Large intestine (tissue), 3 donors: ENCODE measurements at regions not wholly inside any gene's neighbourhood (a gene's known extent, or its start where the extent isn't known, plus 50 kb on each side); places are given as distances from the start of the nearest gene placed in this dataset.

Experiments
- DNase-seq, 2 donors: peaks; one replicate each; pipeline versions ENCODE4 v3.0.0 to v3.0.0-alpha.2; 2013
- H3K27ac ChIP-seq: one replicate; pipeline ENCODE4 v1.5.1; 2013; ENCODE audit warnings: low read length
- H3K27me3 ChIP-seq: 2 replicates; pipeline ENCODE4 v1.6.1; 2013; ENCODE audit warnings: low read length; ENCODE audit not compliant: control insufficient read depth, insufficient read depth
- H3K36me3 ChIP-seq: 2 replicates; pipeline ENCODE4 v1.6.1; 2013; ENCODE audit warnings: low read length; ENCODE audit not compliant: control insufficient read depth, insufficient read depth
- H3K4me1 ChIP-seq: one replicate; pipeline ENCODE4 v1.6.1; 2013; ENCODE audit warnings: low read length; ENCODE audit not compliant: control insufficient read depth, insufficient read depth
- H3K4me3 ChIP-seq: one replicate; pipeline ENCODE4 v1.5.1; 2013; ENCODE audit warnings: low read length
- H3K9me3 ChIP-seq: one replicate; pipeline ENCODE4 v1.6.1; 2013; ENCODE audit warnings: mild to moderate bottlenecking, low read depth, low read length, moderate library complexity; ENCODE audit not compliant: control insufficient read depth
- WGBS: methylation state at CpG from one replicate; pipeline ENCODE4 v1.1.5; 2013; ENCODE audit warnings: low lambda C conversion rate; ENCODE audit not compliant: insufficient coverage; 5-methylcytosine and 5-hydroxymethylcytosine counted together

DNA sequence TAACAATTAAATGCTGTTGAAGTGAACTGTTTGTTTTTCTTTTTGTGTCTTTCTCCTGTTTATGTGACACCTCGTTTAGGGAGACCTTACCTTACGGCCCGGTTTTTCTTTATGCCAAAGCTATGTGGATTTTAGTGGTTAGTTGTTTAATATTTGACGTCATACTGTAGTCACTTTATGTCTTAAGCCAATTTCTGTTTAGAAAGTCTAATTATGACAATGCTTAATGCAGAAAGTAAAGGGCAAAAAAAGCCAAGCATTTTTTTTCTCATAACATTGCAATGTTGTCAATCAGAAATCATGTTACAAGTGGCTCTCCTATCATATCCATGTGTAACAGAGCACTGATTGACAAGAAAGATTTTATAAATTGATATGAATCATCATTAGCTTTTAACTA, 442.5 kb upstream of the ARRDC3 start:
- Histone ChIP-seq H3K4me3 (no peak overlapping the region), H3K36me3 (no peaks in the 10 kb centered on the region), H3K4me1 (no peaks in the 10 kb centered on the region), H3K27me3 (no peaks in the 10 kb centered on the region), H3K27ac (no peak overlapping the region), H3K9me3 (no peaks in the 10 kb centered on the region)
- 38% methylated on average over 4 of the region's 4 CpGs for WGBS
- no peak for DNase-seq

DNA sequence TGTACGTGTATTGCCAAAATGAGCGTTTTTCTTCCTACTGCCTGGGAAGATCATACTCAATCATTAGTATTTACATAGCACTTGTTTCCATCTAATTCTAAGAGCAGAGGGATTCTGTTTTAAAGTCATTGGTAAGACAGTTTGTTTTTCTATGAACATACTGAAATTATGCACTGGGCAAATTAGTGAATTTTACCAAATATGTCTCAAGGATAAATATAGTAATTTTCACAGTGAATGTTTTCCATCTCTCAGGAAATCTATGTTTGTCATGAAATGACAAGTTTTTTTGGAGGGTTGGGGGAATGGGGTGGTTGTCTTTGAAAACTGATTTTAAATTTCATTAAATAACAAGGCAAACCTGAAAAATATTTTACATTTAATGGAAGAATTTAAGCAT, 441.3 kb upstream of the ARRDC3 start:
- WGBS: no CpG with 5 or more reads among the region's 2 CpGs
- Histone ChIP-seq H3K4me1 (no peaks in the 10 kb centered on the region), H3K36me3 (no peaks in the 10 kb centered on the region), H3K27ac (no peak overlapping the region), H3K4me3 (no peak overlapping the region), H3K27me3 (no peaks in the 10 kb centered on the region), H3K9me3 (no peaks in the 10 kb centered on the region)
- DNase-seq: no peak

- no peaks in the 10 kb centered on the region for H3K9me3 ChIP-seq
- H3K36me3 ChIP-seq: no peaks in the 10 kb centered on the region
- H3K4me1 ChIP-seq: no peaks in the 10 kb centered on the region
- H3K27me3 ChIP-seq: no peaks in the 10 kb centered on the region
- no peak overlapping the region for H3K4me3 ChIP-seq
- H3K27ac ChIP-seq: no peak overlapping the region
- no peak for DNase-seq
Measured at GRCh38 chr5:91820874-91821273, 437.8 kb upstream of the ARRDC3 start.

- Histone ChIP-seq H3K36me3 (no peaks in the 10 kb centered on the region), H3K27ac (no peak overlapping the region), H3K4me3 (no peak overlapping the region), H3K9me3 (no peaks in the 10 kb centered on the region), H3K4me1 (no peaks in the 10 kb centered on the region), H3K27me3 (no peaks in the 10 kb centered on the region)
- DNase-seq: no peak
- WGBS: no CpG with 5 or more reads among the region's 1 CpG
Measured at GRCh38 chr5:91816681-91817080, 433.6 kb upstream of the ARRDC3 start.

DNA sequence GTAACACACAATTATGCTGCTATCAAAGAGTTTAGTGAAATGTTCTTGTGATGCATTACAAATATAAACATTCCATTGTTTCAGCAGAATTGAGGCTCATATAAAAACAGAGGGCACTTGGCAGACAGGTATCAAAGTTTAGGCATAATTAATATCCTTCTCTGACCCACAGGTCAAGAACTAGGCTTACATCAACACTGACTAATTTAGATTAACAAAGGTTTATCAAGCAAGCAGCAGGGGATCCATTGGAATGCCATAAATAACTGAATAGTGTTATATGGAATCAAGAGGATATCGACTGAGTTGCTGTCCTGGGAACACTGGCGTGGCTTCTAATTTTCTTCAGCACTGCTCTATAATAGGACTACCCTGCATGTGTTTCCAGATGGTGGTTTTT, 414.5 kb upstream of the ARRDC3 start:
- H3K27ac ChIP-seq: no peak overlapping the region
- no peaks in the 10 kb centered on the region for H3K4me1 ChIP-seq
- H3K9me3 ChIP-seq: no peaks in the 10 kb centered on the region
- no peak for DNase-seq
- H3K36me3 ChIP-seq: no peaks in the 10 kb centered on the region
- H3K27me3 ChIP-seq: no peaks in the 10 kb centered on the region
- no CpG with 5 or more reads among the region's 2 CpGs for WGBS
- no peak overlapping the region for H3K4me3 ChIP-seq

- H3K4me3 ChIP-seq: no peak overlapping the region
- H3K36me3 ChIP-seq: no peaks in the 10 kb centered on the region
- no peak for DNase-seq
- H3K27ac ChIP-seq: no peak overlapping the region
- H3K27me3 ChIP-seq: no peaks in the 10 kb centered on the region
- no peaks in the 10 kb centered on the region for H3K9me3 ChIP-seq
- 95% methylated on average over 2 of the region's 4 CpGs for WGBS
- no peaks in the 10 kb centered on the region for H3K4me1 ChIP-seq
Measured at GRCh38 chr5:91794856-91795548, 411.9 kb upstream of the ARRDC3 start.

- DNase-seq: no peak
- no peak overlapping the region for H3K4me3 ChIP-seq
- H3K4me1 ChIP-seq: no peaks in the 10 kb centered on the region
- 43% methylated on average over 2 of the region's 2 CpGs for WGBS
- H3K27ac ChIP-seq: no peak overlapping the region
- no peaks in the 10 kb centered on the region for H3K36me3 ChIP-seq
- no peaks in the 10 kb centered on the region for H3K9me3 ChIP-seq
- no peaks in the 10 kb centered on the region for H3K27me3 ChIP-seq
Measured at GRCh38 chr5:91794455-91794854, 411.3 kb upstream of the ARRDC3 start.

- Histone ChIP-seq H3K4me1 (no peaks in the 10 kb centered on the region), H3K9me3 (no peaks in the 10 kb centered on the region), H3K27me3 (no peaks in the 10 kb centered on the region), H3K27ac (no peak overlapping the region), H3K36me3 (no peaks in the 10 kb centered on the region), H3K4me3 (no peak overlapping the region)
- DNase-seq: no peak
- WGBS: no CpG with 5 or more reads among the region's 1 CpG
Measured at GRCh38 chr5:91787718-91788117, 404.6 kb upstream of the ARRDC3 start.

DNA sequence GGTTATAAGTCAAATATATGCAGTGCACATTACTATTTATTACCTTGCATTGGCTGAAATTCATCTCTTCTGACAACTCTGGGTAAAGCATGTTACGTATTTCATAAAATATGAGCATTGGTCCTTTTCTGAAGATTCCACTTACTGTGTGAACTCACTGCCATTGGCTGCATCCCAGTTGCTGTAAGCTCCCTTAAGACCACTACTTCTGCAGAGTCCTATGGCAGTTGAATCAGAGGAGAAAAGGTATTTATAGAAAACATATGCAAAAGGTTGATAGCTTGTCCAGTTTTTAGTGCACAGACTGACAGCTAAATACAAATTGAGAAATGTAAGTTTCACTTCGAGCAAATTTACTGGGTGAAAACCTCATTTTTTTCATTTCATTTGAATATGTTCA, 394.6 kb upstream of the ARRDC3 start:
- Histone ChIP-seq H3K4me1 (no peaks in the 10 kb centered on the region), H3K27me3 (no peaks in the 10 kb centered on the region), H3K9me3 (no peaks in the 10 kb centered on the region), H3K27ac (no peak overlapping the region), H3K4me3 (no peak overlapping the region), H3K36me3 (no peaks in the 10 kb centered on the region)
- WGBS: 86% methylated on average over 2 of the region's 2 CpGs
- no peak for DNase-seq

- 60% methylated on average over 1 of the region's 2 CpGs for WGBS
- no peak for DNase-seq
- Histone ChIP-seq H3K36me3 (no peaks in the 10 kb centered on the region), H3K4me1 (no peaks in the 10 kb centered on the region), H3K9me3 (no peaks in the 10 kb centered on the region), H3K4me3 (no peak overlapping the region), H3K27me3 (no peaks in the 10 kb centered on the region), H3K27ac (no peak overlapping the region)
Measured at GRCh38 chr5:91776249-91776648, 393.1 kb upstream of the ARRDC3 start.

DNA sequence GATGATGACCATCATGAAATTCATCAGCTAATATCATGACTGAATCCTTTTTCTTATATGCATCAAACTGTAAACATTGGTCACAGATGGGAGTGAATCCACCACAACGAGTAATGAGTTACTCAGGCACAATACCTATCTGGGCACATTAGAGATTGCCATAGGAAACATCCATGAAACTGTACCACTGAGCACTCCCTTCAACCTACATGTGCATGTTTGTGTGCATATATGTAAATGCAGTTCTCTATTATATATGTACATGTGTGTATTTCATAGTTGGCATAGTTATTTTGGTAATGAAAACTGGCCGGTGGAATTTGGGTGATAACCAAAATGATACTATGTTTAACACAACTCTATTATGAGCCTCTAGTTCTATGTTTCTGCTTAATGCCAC, 387.3 kb upstream of the ARRDC3 start:
- DNase-seq: no peak
- H3K4me1 ChIP-seq: no peaks in the 10 kb centered on the region
- H3K27ac ChIP-seq: no peak overlapping the region
- H3K9me3 ChIP-seq: no peaks in the 10 kb centered on the region
- H3K27me3 ChIP-seq: no peaks in the 10 kb centered on the region
- no peaks in the 10 kb centered on the region for H3K36me3 ChIP-seq
- no CpG with 5 or more reads among the region's 2 CpGs for WGBS
- no peak overlapping the region for H3K4me3 ChIP-seq
